ENCODE measurements at regions not wholly inside any gene's neighbourhood (a gene's known extent, or its start where the extent isn't known, plus 50 kb on each side); places are given as distances from the start of the nearest gene placed in this dataset.

GRCh38 chr10:36313142-36313541 lies 671.0 kb upstream of the FZD8 start:
- TF ChIP-seq POLR2AphosphoS5 (IDR thresholded peaks at IDR 0.05) (no peak), POLR2A (IDR thresholded peaks at IDR 0.05) (no peak)

Measured in upper lobe of left lung (tissue), 4 donors.